ENCODE measurements at regions not wholly inside any gene's neighbourhood (a gene's known extent, or its start where the extent isn't known, plus 50 kb on each side); places are given as distances from the start of the nearest gene placed in this dataset.

- TF ChIP-seq ATF2 (IDR thresholded peaks at IDR 0.05; ENCODE audit: low read length) (no peak), SRF (IDR thresholded peaks at IDR 0.05; ENCODE audit: low read depth, low read length) (no peak), ZNF274 (IDR thresholded peaks at IDR 0.05; ENCODE audit: borderline replicate concordance, extremely low read depth, low read length) (no peak)
Measured at GRCh38 chr2:59957504-59957903, 596.0 kb downstream of the BCL11A start (continued).
